SK-N-SH (cell line): ENCODE measurements at regions not wholly inside any gene's neighbourhood (a gene's known extent, or its start where the extent isn't known, plus 50 kb on each side); places are given as distances from the start of the nearest gene placed in this dataset.
"Not testable (repeated sequence)": the region's sequence is repeated elsewhere in the genome, so short reads cannot be mapped to it uniquely, and the experiment has no call there.

ENCODE experiments used
- CTCF ChIP-seq: fragments of 200-600 bp; sonication (generic); IDR thresholded peaks from 2 replicates; pipeline ENCODE4 v1.6.1; 2017; ENCODE audit warnings: antibody characterized with exemption, mild to moderate bottlenecking, moderate library complexity
- ELF1 ChIP-seq: IDR thresholded peaks from 2 replicates; pipeline ENCODE4 v1.4.0; 2012
- EP300 ChIP-seq, 2 experiments: IDR thresholded peaks; 2 replicates each; pipeline versions ENCODE4 v1.4.0 to v1.6.1; 2012; ENCODE audit warnings: borderline replicate concordance in 1 of 2, low read depth in 1 of 2, low read length in 1 of 2
- JUND ChIP-seq: IDR thresholded peaks from 2 replicates; pipeline ENCODE4 v1.4.0; 2012
- NRF1 ChIP-seq: IDR thresholded peaks from 2 replicates; pipeline ENCODE4 v1.6.1; 2012; ENCODE audit warnings: low read depth, mild to moderate bottlenecking, low read length
- POLR2AphosphoS5 ChIP-seq: IDR thresholded peaks from 2 replicates; pipeline ENCODE4 v1.6.1; 2012; ENCODE audit warnings: low read depth, low read length
- REST ChIP-seq: IDR thresholded peaks from 2 replicates; pipeline ENCODE4 v1.6.1; 2012; ENCODE audit warnings: mild to moderate bottlenecking, low read depth, low read length, moderate library complexity
- YY1 ChIP-seq: IDR thresholded peaks from 2 replicates; pipeline ENCODE4 v1.4.0; 2012; ENCODE audit warnings: low read depth, mild to moderate bottlenecking
- TF ChIP-seq, protein P1 (sequence below): IDR thresholded peaks from 2 replicates; pipeline ENCODE4 v1.4.0; 2012; ENCODE audit warnings: low read depth, borderline replicate concordance

GRCh38 chr1:96915701-96916100 is 194.1 kb downstream of the PTBP2 start:
- TF ChIP-seq, protein P1, sequence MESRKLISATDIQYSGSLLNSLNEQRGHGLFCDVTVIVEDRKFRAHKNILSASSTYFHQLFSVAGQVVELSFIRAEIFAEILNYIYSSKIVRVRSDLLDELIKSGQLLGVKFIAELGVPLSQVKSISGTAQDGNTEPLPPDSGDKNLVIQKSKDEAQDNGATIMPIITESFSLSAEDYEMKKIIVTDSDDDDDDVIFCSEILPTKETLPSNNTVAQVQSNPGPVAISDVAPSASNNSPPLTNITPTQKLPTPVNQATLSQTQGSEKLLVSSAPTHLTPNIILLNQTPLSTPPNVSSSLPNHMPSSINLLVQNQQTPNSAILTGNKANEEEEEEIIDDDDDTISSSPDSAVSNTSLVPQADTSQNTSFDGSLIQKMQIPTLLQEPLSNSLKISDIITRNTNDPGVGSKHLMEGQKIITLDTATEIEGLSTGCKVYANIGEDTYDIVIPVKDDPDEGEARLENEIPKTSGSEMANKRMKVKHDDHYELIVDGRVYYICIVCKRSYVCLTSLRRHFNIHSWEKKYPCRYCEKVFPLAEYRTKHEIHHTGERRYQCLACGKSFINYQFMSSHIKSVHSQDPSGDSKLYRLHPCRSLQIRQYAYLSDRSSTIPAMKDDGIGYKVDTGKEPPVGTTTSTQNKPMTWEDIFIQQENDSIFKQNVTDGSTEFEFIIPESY, result not testable (repeated sequence)
- TF ChIP-seq NRF1; JUND; YY1; CTCF; POLR2AphosphoS5; ELF1; REST; EP300 (IDR thresholded peaks at IDR 0.05; ENCODE audit: borderline replicate concordance in 1 of 2, low read depth in 1 of 2, low read length in 1 of 2): not testable (repeated sequence)
